MCF 10A (cell line): ENCODE measurements at regions not wholly inside any gene's neighbourhood (a gene's known extent, or its start where the extent isn't known, plus 50 kb on each side); places are given as distances from the start of the nearest gene placed in this dataset.

Experiments
- BruUV-seq: library from RNA; stranded (reverse); fragments of 400-500 nt; replicated peaks from 2 replicates; lab custom pipeline; 2021; lab: Mats Ljungman, UMichigan
- CTCF ChIA-PET: fragments of 300-600 bp; sonication (Branson Sonifier 250); formaldehyde crosslinking; extraction: SDS; loops from one replicate; lab custom pipeline; 2021; ENCODE audit warnings: antibody characterized with exemption, inconsistent platforms; lab: Yijun Ruan, JAX
- POLR2A ChIA-PET: fragments of 300-600, 350-650 bp; sonication (Branson Sonifier 250); formaldehyde crosslinking; extraction: SDS; loops from one replicate; lab custom pipeline; 2020; ENCODE audit warnings: antibody characterized with exemption, inconsistent platforms; lab: Yijun Ruan, JAX
- DNase-seq: peaks from one replicate; pipeline ENCODE4 v3.0.0-alpha.2; 2018; ENCODE audit not compliant: unreplicated experiment
- H3K27ac Mint-ChIP-seq: one replicate; pipeline ENCODE4 v1.8.0; 2022; ENCODE audit warnings: mild to moderate bottlenecking, low read depth, mixed read lengths; ENCODE audit not compliant: unreplicated experiment
- H3K27me3 Mint-ChIP-seq: one replicate; pipeline ENCODE4 v1.8.0; 2022; ENCODE audit warnings: mixed read lengths; ENCODE audit not compliant: insufficient read depth, unreplicated experiment
- H3K36me3 Mint-ChIP-seq: one replicate; pipeline ENCODE4 v1.8.0; 2022; ENCODE audit warnings: mild to moderate bottlenecking, moderate library complexity, mixed read lengths; ENCODE audit not compliant: insufficient read depth, unreplicated experiment
- H3K4me1 Mint-ChIP-seq: one replicate; pipeline ENCODE4 v1.8.0; 2022; ENCODE audit warnings: mixed read lengths; ENCODE audit not compliant: insufficient read depth, unreplicated experiment
- H3K4me3 Mint-ChIP-seq: one replicate; pipeline ENCODE4 v1.8.0; 2022; ENCODE audit warnings: mild to moderate bottlenecking, moderate library complexity, mixed read lengths; ENCODE audit not compliant: unreplicated experiment
- H3K9me3 Mint-ChIP-seq: one replicate; pipeline ENCODE4 v1.8.0; 2022; ENCODE audit warnings: mixed read lengths; ENCODE audit not compliant: unreplicated experiment
- CTCF ChIP-seq: fragments of 200-600 bp; IDR thresholded peaks from one replicate; pipeline ENCODE4 v1.8.0; 2022; ENCODE audit warnings: antibody characterized with exemption, mild to moderate bottlenecking; ENCODE audit not compliant: unreplicated experiment
- intact Hi-C: fragments of 100-400 bp; cut with micrococcal nuclease; formaldehyde crosslinking; loops from 2 replicates; pipeline ENCODE4 v1.14.1; 2022

GRCh38 chr14:62369919-62370560 is 607.8 kb downstream of the SNAPC1 start:
- Mint-ChIP-seq H3K4me1 (peaks cover 4% of the 10 kb centered on the region), H3K4me3 (no peak overlapping the region), H3K27ac (no peak overlapping the region), H3K36me3 (no peaks in the 10 kb centered on the region), H3K27me3 (no peaks in the 10 kb centered on the region), H3K9me3 (no peaks in the 10 kb centered on the region)
- intact Hi-C loops, result no loop called here
- ChIA-PET CTCF (no interaction called here), POLR2A (no interaction called here)
- no TSS peak for BruUV-seq
- no peak for DNase-seq
- TF ChIP-seq CTCF, result no peak

DNA sequence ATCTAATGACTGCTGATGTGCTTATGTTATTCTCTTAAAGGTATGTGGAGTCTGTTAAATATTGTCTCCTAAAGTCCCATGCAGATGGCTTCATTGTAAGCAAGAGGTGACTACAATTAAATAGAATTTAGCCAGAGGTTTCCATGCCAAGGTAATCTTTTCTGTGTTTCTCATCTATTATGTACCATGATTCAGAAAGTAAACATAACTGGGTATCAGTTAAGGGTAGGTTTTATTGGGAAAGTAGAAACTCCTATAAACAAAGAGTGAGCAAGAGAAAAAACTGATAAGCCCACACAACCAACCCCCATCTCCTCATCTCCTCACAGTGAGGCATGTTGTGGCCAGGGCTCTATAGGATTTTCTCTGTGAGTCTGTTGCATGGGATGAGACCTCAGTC is 611.7 kb downstream of the SNAPC1 start:
- H3K9me3 Mint-ChIP-seq, result no peaks in the 10 kb centered on the region
- no peak for DNase-seq
- no peak overlapping the region for H3K4me3 Mint-ChIP-seq
- POLR2A ChIA-PET, result no interaction called here
- intact Hi-C loops, result no loop called here
- no peak for TF ChIP-seq CTCF
- H3K4me1 Mint-ChIP-seq, result no peaks in the 10 kb centered on the region
- no peaks in the 10 kb centered on the region for H3K27me3 Mint-ChIP-seq
- no peaks in the 10 kb centered on the region for H3K36me3 Mint-ChIP-seq
- H3K27ac Mint-ChIP-seq, result no peak overlapping the region
- no TSS peak for BruUV-seq
- CTCF ChIA-PET, result no interaction called here

DNA sequence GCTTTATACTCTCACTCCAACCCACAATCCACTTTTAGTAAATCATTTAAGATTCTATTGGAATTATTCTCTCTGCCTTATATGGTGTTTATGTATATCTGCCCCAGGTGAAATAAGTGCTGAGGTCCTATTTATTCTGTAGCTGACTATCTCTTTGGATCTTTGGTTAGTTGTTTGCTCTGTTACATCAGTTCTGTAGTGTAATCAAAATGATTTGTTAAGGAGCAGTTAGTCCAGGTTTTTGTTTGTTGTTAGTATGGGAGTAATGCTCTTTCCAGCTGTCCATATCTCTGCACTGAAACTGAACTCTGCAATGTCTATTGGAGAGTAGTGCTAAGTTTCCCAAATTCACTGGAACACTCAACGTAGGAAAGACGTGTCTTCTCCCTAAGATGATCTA is 615.8 kb downstream of the SNAPC1 start:
- Mint-ChIP-seq H3K36me3 (no peaks in the 10 kb centered on the region), H3K4me1 (no peaks in the 10 kb centered on the region), H3K27me3 (no peaks in the 10 kb centered on the region), H3K9me3 (no peaks in the 10 kb centered on the region), H3K27ac (no peak overlapping the region), H3K4me3 (no peak overlapping the region)
- POLR2A ChIA-PET, result no interaction called here
- BruUV-seq, result no TSS peak
- CTCF ChIA-PET, result no interaction called here
- intact Hi-C loops, result no loop called here
- no peak for TF ChIP-seq CTCF
- no peak for DNase-seq

DNA sequence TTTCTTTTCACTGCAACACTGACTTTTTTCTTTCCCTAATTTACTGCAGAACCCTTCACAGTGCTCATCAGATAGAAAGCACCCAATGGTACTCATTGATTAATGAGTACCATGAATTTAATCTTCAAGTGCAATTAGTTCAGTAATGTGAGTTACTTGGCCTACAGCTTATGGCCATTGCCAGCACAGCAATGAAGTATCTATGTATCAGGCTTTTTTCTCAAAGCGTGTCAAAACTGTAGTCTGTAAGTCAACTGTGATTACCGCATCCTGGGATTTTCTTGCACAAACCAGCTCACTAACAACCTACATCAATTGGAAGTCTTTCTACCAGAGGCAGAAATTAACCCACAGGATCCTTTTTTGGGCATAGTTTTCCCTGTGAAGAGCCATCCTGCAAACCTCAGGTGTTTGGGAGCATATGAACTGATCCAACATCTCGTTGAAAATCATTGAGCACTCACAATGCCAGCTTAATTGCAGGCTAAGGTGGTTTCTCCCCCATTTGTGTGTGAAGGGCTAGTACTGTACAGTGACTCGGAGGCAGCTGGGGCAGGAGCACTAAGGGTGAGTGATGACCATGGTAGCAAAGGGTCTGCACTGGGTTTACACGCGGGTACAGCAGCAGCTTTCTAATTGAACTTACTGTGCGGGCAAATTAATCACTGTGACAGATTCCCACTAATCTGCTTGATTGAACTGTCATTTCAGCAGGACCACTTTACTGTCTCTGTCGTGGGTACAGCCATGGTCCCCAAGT is 619.3 kb downstream of the SNAPC1 start:
- Mint-ChIP-seq H3K36me3 (no peaks in the 10 kb centered on the region), H3K27me3 (no peaks in the 10 kb centered on the region), H3K4me3 (no peak overlapping the region), H3K4me1 (no peaks in the 10 kb centered on the region), H3K9me3 (peaks cover 5% of the 10 kb centered on the region), H3K27ac (no peak overlapping the region)
- no TSS peak for BruUV-seq
- ChIA-PET POLR2A (interaction anchor here (0.9 to 1.0 kb wide), 2 partner anchors 28 to 29 kb away, joined by 3 read pairs; no protein-coding TSS in a partner anchor), CTCF (interaction anchor here (0.6 kb wide), 2 partner anchors 49 to 655 kb away, joined by 3 to 4 read pairs; no protein-coding TSS in a partner anchor)
- DNase-seq, result no peak
- intact Hi-C loops, result no loop called here
- TF ChIP-seq CTCF, result no peak
